Activated CD4-positive, alpha-beta T cell treated with anti-CD3 and anti-CD28 coated beads, Interleukin-2, Interleukin-4, amounts not matched to agents 100 ng/mL and 50 ng/mL, durations not matched to agents 16 hours and 8 hours (primary cell): ENCODE measurements at regions not wholly inside any gene's neighbourhood (a gene's known extent, or its start where the extent isn't known, plus 50 kb on each side); places are given as distances from the start of the nearest gene placed in this dataset.
"Not testable (repeated sequence)": the region's sequence is repeated elsewhere in the genome, so short reads cannot be mapped to it uniquely, and the experiment has no call there.

Source experiments
- DNase-seq: peaks from one replicate; pipeline ENCODE4 v3.0.0-alpha.2; 2020; ENCODE audit warnings: low spot score

GRCh38 chr10:119996944-119997343, 104.4 kb downstream of the SEC23IP start:
- DNase-seq, result no peak

DNA sequence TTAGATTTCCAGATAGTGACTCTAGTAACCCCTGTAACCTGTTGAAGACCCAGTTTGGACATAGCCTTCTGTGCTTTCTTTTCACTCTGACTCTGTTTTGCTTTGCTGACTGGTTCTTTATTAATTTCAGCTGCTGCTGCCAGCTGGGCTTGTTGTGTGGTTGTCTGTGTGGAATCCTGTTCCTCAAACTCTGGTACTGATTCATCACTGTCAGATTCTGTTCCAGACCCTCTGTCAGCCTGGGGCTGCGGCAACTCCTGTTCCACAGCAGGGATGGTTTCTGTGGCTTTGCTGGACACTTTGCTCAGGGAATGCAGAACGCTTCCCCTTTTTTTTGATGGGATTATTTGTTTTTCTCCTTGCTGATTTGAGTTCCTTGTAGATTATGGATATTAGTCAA, 104.9 kb downstream of the SEC23IP start:
- DNase-seq, result no peak

DNA sequence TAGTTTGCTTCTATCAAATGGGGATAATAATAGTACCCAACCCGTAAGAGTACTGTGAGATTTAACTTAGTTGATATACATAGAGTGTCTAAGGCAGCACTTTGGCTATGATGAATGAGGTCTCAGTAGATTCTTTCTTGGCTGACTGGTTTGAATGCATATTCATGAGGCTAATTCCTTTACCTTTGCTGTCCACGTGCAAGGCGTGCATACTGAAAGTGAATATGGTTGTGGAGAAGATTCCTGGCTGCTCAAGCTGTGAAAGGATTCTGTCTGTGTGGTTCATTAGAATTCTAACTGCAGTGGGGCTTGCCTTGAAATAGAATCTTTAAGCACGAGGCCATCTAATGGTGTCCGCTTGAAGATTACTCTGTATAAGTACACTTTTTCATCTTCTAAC, 110.3 kb downstream of the SEC23IP start:
- no peak for DNase-seq

DNA sequence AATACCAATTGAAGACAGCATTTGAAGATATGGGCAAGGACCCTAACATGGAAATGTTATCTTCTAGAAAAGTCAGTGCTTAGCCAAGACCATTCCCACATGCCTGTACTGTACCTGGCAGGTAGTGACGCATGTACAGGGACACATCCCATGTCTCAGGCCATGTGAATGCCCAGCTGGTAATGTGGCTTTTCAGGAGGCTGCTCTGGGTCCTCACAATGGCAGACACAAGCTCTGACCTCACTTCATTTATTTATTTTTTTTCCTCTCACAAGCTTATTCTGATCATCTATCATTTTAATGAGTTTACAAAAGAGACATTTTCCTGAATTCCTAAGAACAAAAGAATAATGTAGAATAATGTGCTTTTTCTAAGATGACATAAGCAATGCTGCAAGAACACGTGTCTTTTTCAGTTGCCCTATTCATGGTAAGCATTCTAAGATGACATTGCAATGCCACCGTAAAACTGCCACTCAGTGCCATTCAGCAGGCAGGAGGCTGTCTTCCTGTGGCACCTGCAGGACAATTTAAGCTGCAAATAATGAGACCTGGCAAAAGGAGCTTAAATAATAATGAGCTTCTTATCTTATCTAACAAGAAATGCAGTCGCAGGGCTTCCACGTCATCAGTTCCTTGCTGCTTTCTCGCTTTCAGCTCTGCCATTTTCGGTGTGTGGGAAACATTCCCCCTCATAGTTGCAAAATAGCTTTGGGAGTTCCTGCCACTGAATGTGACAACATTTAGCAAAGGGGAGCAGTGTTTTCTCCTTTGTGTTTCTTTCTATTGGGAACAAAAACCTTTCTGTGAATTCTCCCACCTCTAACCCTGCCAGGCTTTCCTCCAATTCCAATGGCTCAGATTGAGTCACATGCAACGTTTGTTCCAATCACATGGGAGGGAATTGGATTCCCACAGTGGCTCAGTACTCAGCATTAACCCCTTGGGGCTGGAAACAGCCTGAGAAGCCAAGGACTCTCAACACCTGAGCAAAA, 113.0 kb downstream of the SEC23IP start:
- no peak for DNase-seq

- no peak for DNase-seq
Measured at GRCh38 chr10:120007261-120007660, 114.7 kb downstream of the SEC23IP start.

- no peak for DNase-seq
Measured at GRCh38 chr10:120011359-120012130, 119.0 kb downstream of the SEC23IP start.

DNA sequence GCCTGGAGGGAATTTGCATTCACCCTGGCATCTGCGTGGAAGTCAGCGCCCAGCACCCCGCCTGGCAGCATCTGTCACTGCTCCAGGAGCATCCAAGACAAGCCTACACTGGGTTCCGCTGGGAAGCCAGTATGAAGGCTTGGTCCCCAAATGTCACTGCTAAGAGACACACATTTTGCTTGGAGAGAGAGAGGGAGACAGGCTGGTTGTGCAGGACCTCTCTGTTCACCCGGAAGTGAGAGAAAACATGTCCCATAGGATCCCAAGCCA, 119.5 kb downstream of the SEC23IP start:
- no peak for DNase-seq

DNA sequence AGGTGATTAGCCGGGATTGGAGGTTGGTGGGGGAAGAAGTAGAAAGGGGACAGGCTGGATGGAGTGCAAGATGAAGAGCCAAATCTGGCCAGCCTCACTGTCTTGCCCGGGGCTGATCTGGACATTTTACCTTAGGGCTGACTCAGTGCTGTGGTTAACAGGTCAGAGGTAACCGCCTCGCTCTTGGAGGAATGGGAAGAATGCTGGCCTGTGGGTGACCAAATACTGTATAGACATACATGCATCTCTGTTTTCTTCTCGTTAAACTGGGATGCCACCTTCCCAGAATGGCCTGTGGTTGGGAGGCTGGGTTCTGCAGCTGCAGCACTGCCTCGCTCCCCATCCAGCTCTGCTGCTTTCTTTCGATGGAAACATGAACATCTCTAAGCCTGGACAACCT, 120.0 kb downstream of the SEC23IP start:
- no peak for DNase-seq

GRCh38 chr10:120014031-120014430, 121.5 kb downstream of the SEC23IP start:
- DNase-seq, result no peak

DNA sequence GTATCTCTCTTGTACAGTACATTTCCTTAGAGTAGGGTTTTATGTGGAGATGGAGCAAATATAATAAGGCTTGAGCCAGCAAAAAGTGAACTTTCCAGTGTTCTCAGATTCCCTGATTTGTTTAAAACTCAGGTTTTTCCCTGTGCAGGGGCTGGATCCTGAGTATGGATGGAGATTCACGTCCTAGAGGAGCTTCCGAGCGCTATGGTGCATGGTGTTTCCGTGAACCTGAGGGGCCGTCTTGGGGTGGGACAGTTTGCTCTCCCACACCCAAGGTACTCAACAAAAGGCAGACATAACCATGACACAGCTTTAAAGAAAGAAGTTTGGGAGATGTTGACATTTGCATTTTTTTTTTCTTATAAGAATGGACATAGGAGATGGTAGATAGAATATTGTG, 122.5 kb downstream of the SEC23IP start:
- no peak for DNase-seq

- no peak for DNase-seq
Measured at GRCh38 chr10:120016906-120017305, 124.4 kb downstream of the SEC23IP start.

GRCh38 chr10:120017733-120018417, 125.3 kb downstream of the SEC23IP start:
- DNase-seq, result no peak

GRCh38 chr10:120018695-120019094, 126.2 kb downstream of the SEC23IP start:
- DNase-seq, result no peak

GRCh38 chr10:120019568-120019967, 127.0 kb downstream of the SEC23IP start:
- DNase-seq, result no peak

- no peak for DNase-seq
Measured at GRCh38 chr10:120022357-120022756, 129.8 kb downstream of the SEC23IP start.

GRCh38 chr10:120034236-120034635, 141.7 kb downstream of the SEC23IP start:
- no peak for DNase-seq

DNA sequence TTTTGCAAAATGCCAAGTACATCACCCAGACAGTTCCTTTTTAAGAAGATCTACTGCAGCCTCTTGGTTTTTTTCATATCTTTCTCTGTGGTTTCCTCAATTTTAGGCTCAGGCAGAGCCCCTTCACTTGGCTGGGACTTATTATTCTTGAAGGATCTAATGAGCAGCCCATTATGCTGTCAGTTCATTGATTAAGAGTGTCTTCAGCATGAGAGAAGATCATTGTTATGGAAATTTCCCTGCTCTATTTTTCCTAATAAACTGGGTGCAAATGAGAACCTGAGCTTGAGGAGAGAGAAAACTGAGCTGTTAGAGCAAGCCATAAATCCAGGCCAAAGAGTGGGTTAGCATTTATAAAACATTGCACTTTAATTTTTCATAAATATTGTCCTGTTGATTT, 146.5 kb downstream of the SEC23IP start:
- DNase-seq, result no peak

GRCh38 chr10:120039826-120040225, 147.3 kb downstream of the SEC23IP start:
- DNase-seq, result no peak

GRCh38 chr10:120041807-120042559, 149.5 kb downstream of the SEC23IP start:
- no peak for DNase-seq

- no peak for DNase-seq
Measured at GRCh38 chr10:120042705-120043104, 150.2 kb downstream of the SEC23IP start.

DNA sequence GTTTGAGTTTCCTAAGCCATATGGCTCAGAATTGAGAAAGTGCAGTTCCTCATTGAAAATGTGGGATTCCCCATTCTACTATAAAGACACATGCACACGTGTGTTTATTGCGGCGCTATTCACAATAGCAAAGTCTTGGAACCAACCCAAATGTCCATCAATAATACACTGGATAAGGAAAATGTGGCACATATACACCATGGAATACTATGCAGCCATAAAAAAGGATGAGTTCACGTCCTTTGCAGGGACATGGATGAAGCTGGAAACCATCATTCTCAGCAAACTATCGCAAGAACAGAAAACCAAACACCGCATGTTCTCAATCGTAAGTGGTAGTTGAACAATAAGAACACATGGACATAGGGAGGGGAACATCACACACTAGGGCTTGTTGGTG, 154.8 kb downstream of the SEC23IP start:
- not testable (repeated sequence) for DNase-seq

DNA sequence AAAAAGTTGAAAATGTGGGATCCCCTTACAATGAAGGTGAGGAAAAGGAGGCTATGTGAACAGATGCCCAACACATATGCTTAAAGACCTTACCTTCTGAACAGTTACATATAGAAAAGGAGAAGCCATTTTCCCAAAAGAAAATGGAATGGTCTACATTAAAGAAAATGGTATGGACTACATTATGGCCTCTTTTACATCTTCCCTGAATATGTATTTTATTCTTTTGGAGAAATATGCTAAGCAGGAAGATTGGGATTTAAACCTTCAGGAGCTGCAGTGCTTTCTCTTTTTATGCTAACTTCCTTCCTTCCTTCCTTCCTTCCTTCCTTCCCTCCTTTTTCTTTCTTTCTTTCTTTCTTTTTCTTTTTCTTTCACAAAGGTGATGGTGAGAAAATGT, 155.4 kb downstream of the SEC23IP start:
- no peak for DNase-seq
